Lower leg skin (tissue), 4 donors: ENCODE measurements at regions not wholly inside any gene's neighbourhood (a gene's known extent, or its start where the extent isn't known, plus 50 kb on each side); places are given as distances from the start of the nearest gene placed in this dataset.
"Not testable (repeated sequence)": the region's sequence is repeated elsewhere in the genome, so short reads cannot be mapped to it uniquely, and the experiment has no call there.

ENCODE experiments used
- DNase-seq, 2 donors: peaks; one replicate each; pipeline ENCODE4 v3.0.0-alpha.2; 2019; ENCODE audit warnings: low spot score in 2 of 2
- H3K4me3 ChIP-seq: fragments of 200-600 bp; sonication (generic); 2 replicates; pipeline ENCODE4 v1.5.1; 2017; ENCODE audit warnings: mild to moderate bottlenecking, low read depth; ENCODE audit not compliant: poor library complexity, severe bottlenecking
- CTCF ChIP-seq, 3 donors: fragments of 450-650 bp; IDR thresholded peaks; one replicate each; pipeline ENCODE4 v1.5.1; 2016; ENCODE audit warnings: antibody characterized with exemption in 3 of 3, mild to moderate bottlenecking in 3 of 3, moderate library complexity in 2 of 3
- POLR2A ChIP-seq, 2 donors: fragments of 450-650 bp; IDR thresholded peaks; one replicate each; pipeline ENCODE4 v1.6.1; 2016 to 2017; ENCODE audit warnings: antibody characterized with exemption in 2 of 2, mild to moderate bottlenecking in 1 of 2, moderate library complexity in 1 of 2
- WGBS, 2 donors: methylation state at CpG; one replicate each; pipeline ENCODE4 v1.1.5; 2018; 5-methylcytosine and 5-hydroxymethylcytosine counted together
- intact Hi-C: fragments of 100-400 bp; cut with DNase I; formaldehyde crosslinking; loops from one replicate; pipeline ENCODE4 v1.15.0; 2023; ENCODE audit warnings: low total_unique reads

- H3K4me3 ChIP-seq: no peak overlapping the region
- 20% methylated on average over 1 of the region's 1 CpG for WGBS, 2 donors
- no peak for TF ChIP-seq POLR2A (IDR thresholded peaks at IDR 0.05)
- no peak for TF ChIP-seq CTCF (IDR thresholded peaks at IDR 0.05)
- DNase-seq: no peak
- intact Hi-C loops: no loop called here
These were observed 173.5 kb downstream of the FAM174A start for GRCh38 chr5:100708645-100709171.

- intact Hi-C loops: no loop called here
- DNase-seq: no peak
- H3K4me3 ChIP-seq: no peak overlapping the region
- WGBS, 2 donors: 48 to 59% methylated on average over 1 of the region's 1 CpG
- TF ChIP-seq POLR2A (IDR thresholded peaks at IDR 0.05) (no peak), CTCF (IDR thresholded peaks at IDR 0.05) (no peak)
These were observed 174.6 kb downstream of the FAM174A start for GRCh38 chr5:100709771-100710170.

- DNase-seq, intact Hi-C loops, H3K4me3 ChIP-seq: not testable (repeated sequence)
- WGBS, 2 donors: 47 to 57% methylated on average over 2 of the region's 2 CpGs
These were observed 179.6 kb downstream of the FAM174A start for GRCh38 chr5:100714780-100715179.

- no peak for TF ChIP-seq POLR2A (IDR thresholded peaks at IDR 0.05)
- TF ChIP-seq CTCF (IDR thresholded peaks at IDR 0.05): no peak
- intact Hi-C loops: no loop called here
- no peak overlapping the region for H3K4me3 ChIP-seq
- DNase-seq: no peak
These were observed 180.4 kb downstream of the ST8SIA4 start for GRCh38 chr5:100722657-100723056.

GRCh38 chr5:100723229-100723628 lies 179.9 kb downstream of the ST8SIA4 start:
- no peak overlapping the region for H3K4me3 ChIP-seq
- intact Hi-C loops: no loop called here
- no peak for DNase-seq
- TF ChIP-seq POLR2A (IDR thresholded peaks at IDR 0.05) (no peak), CTCF (IDR thresholded peaks at IDR 0.05) (no peak)

GRCh38 chr5:100726116-100726515 lies 177.0 kb downstream of the ST8SIA4 start:
- TF ChIP-seq POLR2A (IDR thresholded peaks at IDR 0.05) (no peak), CTCF (IDR thresholded peaks at IDR 0.05) (no peak)
- intact Hi-C loops: no loop called here

More at GRCh38 chr5:100726116-100726515, 177.0 kb downstream of the ST8SIA4 start:
- WGBS, 2 donors: 73 to 80% methylated on average over 2 of the region's 2 CpGs
- no peak for DNase-seq
- no peak overlapping the region for H3K4me3 ChIP-seq
